ENCODE measurements at regions not wholly inside any gene's neighbourhood (a gene's known extent, or its start where the extent isn't known, plus 50 kb on each side); places are given as distances from the start of the nearest gene placed in this dataset.

GRCh38 chr3:5036392-5036766 is 57.1 kb downstream of the BHLHE40 start:
- TF ChIP-seq POLR2A (IDR thresholded peaks at IDR 0.05; ENCODE audit: low read depth, low read length): no peak
- no peak for TF ChIP-seq CTCF (conservative IDR thresholded peaks at IDR 0.05; ENCODE audit: low read depth, low read length)
- no peak for TF ChIP-seq MAZ (IDR thresholded peaks at IDR 0.05; ENCODE audit: borderline replicate concordance, low read depth, low read length)
- TF ChIP-seq RCOR1 (IDR thresholded peaks at IDR 0.05; ENCODE audit: insufficient replicate concordance, low read length): no peak
- TF ChIP-seq USF2 (IDR thresholded peaks at IDR 0.05; ENCODE audit: low read depth, low read length): no peak
- TF ChIP-seq SMC3 (IDR thresholded peaks at IDR 0.05; ENCODE audit: low read depth, low read length): no peak
- no peak for TF ChIP-seq MXI1 (IDR thresholded peaks at IDR 0.05; ENCODE audit: borderline replicate concordance, low read depth, low read length)
- TF ChIP-seq ELK1 (IDR thresholded peaks at IDR 0.05; ENCODE audit: borderline replicate concordance, low read depth, low read length): no peak
- TF ChIP-seq RFX5 (IDR thresholded peaks at IDR 0.05; ENCODE audit: low read depth, low read length): no peak
- TF ChIP-seq NFE2L2 (IDR thresholded peaks at IDR 0.05; ENCODE audit: low read depth, low read length): no peak
